GM23338 (cell line): ENCODE measurements at regions not wholly inside any gene's neighbourhood (a gene's known extent, or its start where the extent isn't known, plus 50 kb on each side); places are given as distances from the start of the nearest gene placed in this dataset.
"Not testable (repeated sequence)": the region's sequence is repeated elsewhere in the genome, so short reads cannot be mapped to it uniquely, and the experiment has no call there.

Source experiments
- ATAC-seq: fragments of 200-7000 bp; cut with Tn5 transposase; 3 replicates; pipeline ENCODE4 v1.9.1; 2020
- DNase-seq: peaks from one replicate; pipeline ENCODE4 v3.0.0-alpha.2; 2015; ENCODE audit warnings: low spot score
- H2AFZ ChIP-seq: fragments of 200-600 bp; sonication (generic); 2 replicates; pipeline ENCODE4 v1.8.0; 2016; ENCODE audit warnings: antibody characterized with exemption, mild to moderate bottlenecking, moderate library complexity
- H3F3A ChIP-seq: fragments of 200-600 bp; sonication (generic); replicated peaks from 2 replicates; pipeline ENCODE4 v1.8.0; 2017; ENCODE audit warnings: antibody characterized with exemption, mixed run types, low read depth
- H3K27ac ChIP-seq: fragments of 200-600 bp; sonication (generic); 2 replicates; pipeline ENCODE4 v1.6.1; 2016; ENCODE audit warnings: low read depth
- H3K27me3 ChIP-seq: fragments of 200-600 bp; sonication (generic); 2 replicates; pipeline ENCODE4 v1.8.0; 2016; ENCODE audit warnings: mild to moderate bottlenecking, mixed run types, moderate library complexity; ENCODE audit not compliant: insufficient read depth
- H3K36me3 ChIP-seq: fragments of 200-600 bp; sonication (generic); 2 replicates; pipeline ENCODE4 v1.8.0; 2016; ENCODE audit warnings: mild to moderate bottlenecking; ENCODE audit not compliant: insufficient read depth
- H3K4me1 ChIP-seq: fragments of 200-600 bp; sonication (generic); 2 replicates; pipeline ENCODE4 v1.8.0; 2016; ENCODE audit warnings: mild to moderate bottlenecking, moderate library complexity; ENCODE audit not compliant: insufficient read depth
- H3K4me2 ChIP-seq: fragments of 200-600 bp; sonication (generic); 2 replicates; pipeline ENCODE4 v1.7.1; 2017; ENCODE audit warnings: mixed run types
- H3K4me3 ChIP-seq: fragments of 200-600 bp; sonication (generic); 2 replicates; pipeline ENCODE4 v1.6.1; 2016; ENCODE audit warnings: mixed run types
- H3K79me2 ChIP-seq: fragments of 200-600 bp; sonication (generic); replicated peaks from 2 replicates; pipeline ENCODE4 v1.8.0; 2017; ENCODE audit warnings: mild to moderate bottlenecking; ENCODE audit not compliant: insufficient read depth
- H3K9me2 ChIP-seq: fragments of 200-600 bp; sonication (generic); 2 replicates; pipeline ENCODE4 v1.8.0; 2017; ENCODE audit not compliant: insufficient read depth
- H4K20me1 ChIP-seq: fragments of 200-600 bp; sonication (generic); replicated peaks from 2 replicates; pipeline ENCODE4 v1.8.0; 2017; ENCODE audit warnings: mild to moderate bottlenecking; ENCODE audit not compliant: insufficient read depth
- H3K27ac Mint-ChIP-seq: 2 replicates; pipeline ENCODE4 v1.8.0; 2020; ENCODE audit warnings: inconsistent platforms, mild to moderate bottlenecking, moderate library complexity, mixed read lengths
- H3K27me3 Mint-ChIP-seq: 3 replicates; pipeline ENCODE4 v1.8.0; 2022; ENCODE audit warnings: low read depth, mild to moderate bottlenecking, moderate library complexity, mixed read lengths, inconsistent platforms; ENCODE audit not compliant: insufficient read depth, poor library complexity
- H3K36me3 Mint-ChIP-seq: 3 replicates; pipeline ENCODE4 v1.8.0; 2021; ENCODE audit warnings: low read depth, mild to moderate bottlenecking, inconsistent platforms, moderate library complexity, mixed read lengths
- H3K4me1 Mint-ChIP-seq: 3 replicates; pipeline ENCODE4 v1.8.0; 2020; ENCODE audit warnings: mild to moderate bottlenecking, inconsistent platforms, mixed read lengths
- H3K4me3 Mint-ChIP-seq: 3 replicates; pipeline ENCODE4 v1.8.0; 2021; ENCODE audit warnings: moderate library complexity, mild to moderate bottlenecking, inconsistent platforms, mixed read lengths
- H3K9me3 Mint-ChIP-seq: 3 replicates; pipeline ENCODE4 v1.8.0; 2020; ENCODE audit warnings: moderate library complexity, mild to moderate bottlenecking, inconsistent platforms, mixed read lengths
- JUNB ChIP-seq: IDR thresholded peaks from one replicate; pipeline ENCODE4 v1.6.1; 2016; ENCODE audit warnings: antibody characterized with exemption; ENCODE audit not compliant: unreplicated experiment
- REST ChIP-seq: IDR thresholded peaks from one replicate; pipeline ENCODE4 v1.6.1; 2018; ENCODE audit warnings: antibody characterized with exemption; ENCODE audit not compliant: unreplicated experiment
- TF ChIP-seq, protein P1 (sequence below): fragments of 250-450 bp; sonication (Bioruptor Pico); IDR thresholded peaks from 2 replicates; pipeline ENCODE4 v1.5.0; 2020; ENCODE audit warnings: mild to moderate bottlenecking, moderate library complexity

DNA sequence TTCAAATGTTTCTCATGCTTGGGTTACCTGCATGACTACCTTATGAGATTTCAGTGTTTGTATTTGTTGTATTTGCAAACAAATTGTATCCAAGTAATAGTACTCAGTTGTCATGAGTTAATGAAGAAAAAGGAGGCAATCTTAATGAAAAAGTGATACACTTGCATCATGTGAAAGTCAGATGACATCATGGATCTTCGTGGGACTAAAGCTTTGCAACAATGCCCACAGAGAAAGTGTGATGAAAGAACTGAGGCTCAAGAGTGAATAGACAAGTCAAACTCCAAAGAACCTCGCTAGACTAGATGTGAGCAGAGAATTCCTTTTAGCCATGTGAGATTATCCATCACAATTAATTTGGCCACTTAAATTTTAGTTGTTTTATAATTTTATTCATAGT lies 75.4 kb upstream of the ADRB2 start:
- no peaks in the 10 kb centered on the region for H3K36me3 ChIP-seq
- ATAC-seq (no peak), DNase-seq (no peak)
- peaks cover 4% of the 10 kb centered on the region; the same call in 1 of the 2 replicates for H3K9me2 ChIP-seq
- no peaks in the 10 kb centered on the region for H3K79me2 ChIP-seq
- no peaks in the 10 kb centered on the region for H3F3A ChIP-seq
- Mint-ChIP-seq H3K4me3 (no peak overlapping the region), H3K27me3 (no peaks in the 10 kb centered on the region), H3K9me3 (peaks cover 3% of the 10 kb centered on the region; the same call in 2 of the 3 replicates), H3K4me1 (peaks cover 8% of the 10 kb centered on the region; the same call in 2 of the 3 replicates), H3K27ac (no peak overlapping the region), H3K36me3 (no peaks in the 10 kb centered on the region)
- H3K4me3 ChIP-seq: no peak overlapping the region
- H3K27me3 ChIP-seq: no peaks in the 10 kb centered on the region
- TF ChIP-seq JUNB: no peak
- no peak for TF ChIP-seq REST
- TF ChIP-seq, protein P1, sequence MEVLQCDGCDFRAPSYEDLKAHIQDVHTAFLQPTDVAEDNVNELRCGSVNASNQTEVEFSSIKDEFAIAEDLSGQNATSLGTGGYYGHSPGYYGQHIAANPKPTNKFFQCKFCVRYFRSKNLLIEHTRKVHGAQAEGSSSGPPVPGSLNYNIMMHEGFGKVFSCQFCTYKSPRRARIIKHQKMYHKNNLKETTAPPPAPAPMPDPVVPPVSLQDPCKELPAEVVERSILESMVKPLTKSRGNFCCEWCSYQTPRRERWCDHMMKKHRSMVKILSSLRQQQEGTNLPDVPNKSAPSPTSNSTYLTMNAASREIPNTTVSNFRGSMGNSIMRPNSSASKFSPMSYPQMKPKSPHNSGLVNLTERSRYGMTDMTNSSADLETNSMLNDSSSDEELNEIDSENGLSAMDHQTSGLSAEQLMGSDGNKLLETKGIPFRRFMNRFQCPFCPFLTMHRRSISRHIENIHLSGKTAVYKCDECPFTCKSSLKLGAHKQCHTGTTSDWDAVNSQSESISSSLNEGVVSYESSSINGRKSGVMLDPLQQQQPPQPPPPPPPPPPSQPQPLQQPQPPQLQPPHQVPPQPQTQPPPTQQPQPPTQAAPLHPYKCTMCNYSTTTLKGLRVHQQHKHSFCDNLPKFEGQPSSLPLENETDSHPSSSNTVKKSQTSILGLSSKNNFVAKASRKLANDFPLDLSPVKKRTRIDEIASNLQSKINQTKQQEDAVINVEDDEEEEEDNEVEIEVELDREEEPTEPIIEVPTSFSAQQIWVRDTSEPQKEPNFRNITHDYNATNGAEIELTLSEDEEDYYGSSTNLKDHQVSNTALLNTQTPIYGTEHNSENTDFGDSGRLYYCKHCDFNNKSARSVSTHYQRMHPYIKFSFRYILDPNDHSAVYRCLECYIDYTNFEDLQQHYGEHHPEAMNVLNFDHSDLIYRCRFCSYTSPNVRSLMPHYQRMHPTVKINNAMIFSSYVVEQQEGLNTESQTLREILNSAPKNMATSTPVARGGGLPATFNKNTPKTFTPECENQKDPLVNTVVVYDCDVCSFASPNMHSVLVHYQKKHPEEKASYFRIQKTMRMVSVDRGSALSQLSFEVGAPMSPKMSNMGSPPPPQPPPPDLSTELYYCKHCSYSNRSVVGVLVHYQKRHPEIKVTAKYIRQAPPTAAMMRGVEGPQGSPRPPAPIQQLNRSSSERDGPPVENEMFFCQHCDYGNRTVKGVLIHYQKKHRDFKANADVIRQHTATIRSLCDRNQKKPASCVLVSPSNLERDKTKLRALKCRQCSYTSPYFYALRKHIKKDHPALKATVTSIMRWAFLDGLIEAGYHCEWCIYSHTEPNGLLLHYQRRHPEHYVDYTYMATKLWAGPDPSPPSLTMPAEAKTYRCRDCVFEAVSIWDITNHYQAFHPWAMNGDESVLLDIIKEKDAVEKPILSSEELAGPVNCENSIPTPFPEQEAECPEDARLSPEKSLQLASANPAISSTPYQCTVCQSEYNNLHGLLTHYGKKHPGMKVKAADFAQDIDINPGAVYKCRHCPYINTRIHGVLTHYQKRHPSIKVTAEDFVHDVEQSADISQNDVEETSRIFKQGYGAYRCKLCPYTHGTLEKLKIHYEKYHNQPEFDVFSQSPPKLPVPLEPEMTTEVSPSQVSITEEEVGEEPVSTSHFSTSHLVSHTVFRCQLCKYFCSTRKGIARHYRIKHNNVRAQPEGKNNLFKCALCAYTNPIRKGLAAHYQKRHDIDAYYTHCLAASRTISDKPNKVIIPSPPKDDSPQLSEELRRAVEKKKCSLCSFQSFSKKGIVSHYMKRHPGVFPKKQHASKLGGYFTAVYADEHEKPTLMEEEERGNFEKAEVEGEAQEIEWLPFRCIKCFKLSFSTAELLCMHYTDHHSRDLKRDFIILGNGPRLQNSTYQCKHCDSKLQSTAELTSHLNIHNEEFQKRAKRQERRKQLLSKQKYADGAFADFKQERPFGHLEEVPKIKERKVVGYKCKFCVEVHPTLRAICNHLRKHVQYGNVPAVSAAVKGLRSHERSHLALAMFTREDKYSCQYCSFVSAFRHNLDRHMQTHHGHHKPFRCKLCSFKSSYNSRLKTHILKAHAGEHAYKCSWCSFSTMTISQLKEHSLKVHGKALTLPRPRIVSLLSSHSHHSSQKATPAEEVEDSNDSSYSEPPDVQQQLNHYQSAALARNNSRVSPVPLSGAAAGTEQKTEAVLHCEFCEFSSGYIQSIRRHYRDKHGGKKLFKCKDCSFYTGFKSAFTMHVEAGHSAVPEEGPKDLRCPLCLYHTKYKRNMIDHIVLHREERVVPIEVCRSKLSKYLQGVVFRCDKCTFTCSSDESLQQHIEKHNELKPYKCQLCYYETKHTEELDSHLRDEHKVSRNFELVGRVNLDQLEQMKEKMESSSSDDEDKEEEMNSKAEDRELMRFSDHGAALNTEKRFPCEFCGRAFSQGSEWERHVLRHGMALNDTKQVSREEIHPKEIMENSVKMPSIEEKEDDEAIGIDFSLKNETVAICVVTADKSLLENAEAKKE (CRISPR knock-in tag): no peak
- 0 out of 2 replicates have a peak overlapping the region, but pooled peaks have one; percentile 32 for H2AFZ ChIP-seq
- no peak overlapping the region for H3K27ac ChIP-seq
- H3K4me1 ChIP-seq: peaks cover 6% of the 10 kb centered on the region; the same call in 1 of the 2 replicates
- no peak overlapping the region for H3K4me2 ChIP-seq
- H4K20me1 ChIP-seq: no peaks in the 10 kb centered on the region

DNA sequence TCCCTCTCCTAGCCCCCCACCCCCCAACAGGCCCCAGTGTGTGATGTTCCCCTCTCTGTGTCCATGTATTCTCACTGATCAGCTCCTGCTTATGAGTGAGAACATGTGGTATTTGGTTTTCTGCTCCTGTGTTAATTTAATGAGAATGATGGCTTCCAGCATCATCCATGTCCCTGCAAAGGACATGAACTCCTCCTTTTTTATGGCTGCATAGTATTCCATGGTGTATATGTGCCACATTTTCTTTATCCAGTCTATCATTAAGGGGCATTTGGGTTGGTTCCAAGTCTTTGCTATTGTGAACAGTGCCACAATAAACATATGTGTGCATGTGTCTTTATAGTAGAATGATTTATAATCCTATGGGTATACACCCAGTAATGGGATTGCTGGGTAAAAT lies 74.0 kb upstream of the ADRB2 start:
- not testable (repeated sequence) for H3K36me3 Mint-ChIP-seq, H3K9me3 Mint-ChIP-seq, H3K79me2 ChIP-seq, H3K27ac ChIP-seq, H3K36me3 ChIP-seq, H2AFZ ChIP-seq, DNase-seq, H3K4me3 Mint-ChIP-seq, H4K20me1 ChIP-seq, H3F3A ChIP-seq, H3K4me3 ChIP-seq, H3K9me2 ChIP-seq, ATAC-seq, H3K27me3 ChIP-seq, H3K4me1 ChIP-seq, H3K4me1 Mint-ChIP-seq, H3K27me3 Mint-ChIP-seq, H3K4me2 ChIP-seq, H3K27ac Mint-ChIP-seq
